HG03280 (cell line): ENCODE measurements at regions not wholly inside any gene's neighbourhood (a gene's known extent, or its start where the extent isn't known, plus 50 kb on each side); places are given as distances from the start of the nearest gene placed in this dataset.
"Not testable (repeated sequence)": the region's sequence is repeated elsewhere in the genome, so short reads cannot be mapped to it uniquely, and the experiment has no call there.

Source experiments
- ATAC-seq: cut with Tn5 transposase; IDR thresholded peaks from one replicate; pipeline ENCODE4 v1.9.1; 2021; ENCODE audit warnings: mild to moderate bottlenecking, moderate library complexity; ENCODE audit not compliant: unreplicated experiment

- ATAC-seq: no peak
Observed at GRCh38 chr5:152058267-152058666, 133.6 kb upstream of the GLRA1 start.

GRCh38 chr5:152056931-152057330 lies 132.3 kb upstream of the GLRA1 start:
- no peak for ATAC-seq

- ATAC-seq: no peak
Observed at GRCh38 chr5:152052470-152052869, 127.8 kb upstream of the GLRA1 start.

GRCh38 chr5:152051499-152052454 lies 127.1 kb upstream of the GLRA1 start:
- no peak for ATAC-seq

GRCh38 chr5:152046361-152046760 lies 121.7 kb upstream of the GLRA1 start:
- ATAC-seq: no peak

GRCh38 chr5:152038856-152039255 lies 114.2 kb upstream of the GLRA1 start:
- ATAC-seq: not testable (repeated sequence)

- ATAC-seq: not testable (repeated sequence)
Observed at GRCh38 chr5:152026328-152027024, 101.8 kb upstream of the GLRA1 start.

- no peak for ATAC-seq
Observed at GRCh38 chr5:152016421-152016820, 91.8 kb upstream of the GLRA1 start.

- no peak for ATAC-seq
Observed at GRCh38 chr5:152007653-152008335, 83.1 kb upstream of the GLRA1 start.

- no peak for ATAC-seq
Observed at GRCh38 chr5:152004095-152004494, 79.4 kb upstream of the GLRA1 start.
